NCI-H460 (cell line): ENCODE measurements at regions not wholly inside any gene's neighbourhood (a gene's known extent, or its start where the extent isn't known, plus 50 kb on each side); places are given as distances from the start of the nearest gene placed in this dataset.
"Not testable (repeated sequence)": the region's sequence is repeated elsewhere in the genome, so short reads cannot be mapped to it uniquely, and the experiment has no call there.

Source experiments
- DNase-seq: peaks from one replicate; pipeline ENCODE4 v3.0.0-alpha.2; 2016; ENCODE audit warnings: low read depth; ENCODE audit errors: extremely low read depth

- no peak for DNase-seq
Observed at GRCh38 chr1:4164965-4165364, 264.9 kb upstream of the C1orf174 start.

- DNase-seq = no peak
Observed at GRCh38 chr1:4165686-4166300, 265.7 kb upstream of the C1orf174 start.

GRCh38 chr1:4166713-4167112 is 266.6 kb upstream of the C1orf174 start:
- no peak for DNase-seq

GRCh38 chr1:4169991-4170390 is 269.9 kb upstream of the C1orf174 start:
- no peak for DNase-seq

- no peak for DNase-seq
Observed at GRCh38 chr1:4170548-4171340, 270.7 kb upstream of the C1orf174 start.

DNA sequence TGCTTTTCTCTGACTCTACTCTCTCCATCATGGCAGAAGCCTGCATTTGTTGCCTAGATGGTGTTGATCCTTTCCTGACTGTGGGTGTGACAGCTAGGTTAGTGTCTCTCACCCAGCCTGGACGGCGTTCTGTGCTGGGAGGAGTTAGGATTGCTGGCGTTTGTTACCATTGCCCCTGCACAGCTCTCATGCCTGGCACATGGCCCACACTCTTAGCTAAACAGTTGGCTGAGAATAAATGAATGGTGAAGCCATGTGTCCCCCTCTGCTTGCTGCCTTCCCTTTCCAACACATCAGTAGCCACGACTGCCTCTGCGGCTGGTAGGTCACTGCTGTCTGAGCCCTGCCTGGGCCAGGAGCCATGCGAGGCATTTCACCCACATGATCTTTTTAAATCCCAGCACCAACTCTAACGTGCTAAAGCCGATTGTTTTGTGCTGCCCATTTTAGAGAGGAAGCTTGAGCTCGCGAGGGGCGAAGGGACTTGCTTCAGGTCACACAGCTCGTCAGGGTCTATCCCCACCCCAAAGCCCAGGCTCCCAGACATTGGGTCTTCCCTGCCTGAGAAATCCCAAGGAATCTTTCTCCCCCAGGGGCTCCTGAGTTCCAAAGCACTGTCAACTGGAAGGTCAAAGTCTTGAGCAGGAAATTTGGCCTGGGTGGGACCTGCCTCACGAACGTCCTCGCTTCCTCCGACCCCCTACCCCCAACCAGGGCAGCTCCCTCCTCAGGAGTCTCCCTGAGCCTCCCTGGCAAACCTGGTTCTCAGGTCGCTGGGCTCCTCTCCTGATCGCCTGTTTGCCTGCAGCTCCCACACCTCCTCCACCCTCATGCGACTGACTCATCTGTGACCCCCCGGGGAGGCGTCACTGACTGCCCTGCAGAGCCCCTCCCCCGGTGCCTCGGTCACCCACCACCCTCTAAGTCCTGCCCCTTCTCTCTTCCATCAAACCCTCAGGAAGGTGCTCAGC is 271.7 kb upstream of the C1orf174 start:
- no peak for DNase-seq

DNA sequence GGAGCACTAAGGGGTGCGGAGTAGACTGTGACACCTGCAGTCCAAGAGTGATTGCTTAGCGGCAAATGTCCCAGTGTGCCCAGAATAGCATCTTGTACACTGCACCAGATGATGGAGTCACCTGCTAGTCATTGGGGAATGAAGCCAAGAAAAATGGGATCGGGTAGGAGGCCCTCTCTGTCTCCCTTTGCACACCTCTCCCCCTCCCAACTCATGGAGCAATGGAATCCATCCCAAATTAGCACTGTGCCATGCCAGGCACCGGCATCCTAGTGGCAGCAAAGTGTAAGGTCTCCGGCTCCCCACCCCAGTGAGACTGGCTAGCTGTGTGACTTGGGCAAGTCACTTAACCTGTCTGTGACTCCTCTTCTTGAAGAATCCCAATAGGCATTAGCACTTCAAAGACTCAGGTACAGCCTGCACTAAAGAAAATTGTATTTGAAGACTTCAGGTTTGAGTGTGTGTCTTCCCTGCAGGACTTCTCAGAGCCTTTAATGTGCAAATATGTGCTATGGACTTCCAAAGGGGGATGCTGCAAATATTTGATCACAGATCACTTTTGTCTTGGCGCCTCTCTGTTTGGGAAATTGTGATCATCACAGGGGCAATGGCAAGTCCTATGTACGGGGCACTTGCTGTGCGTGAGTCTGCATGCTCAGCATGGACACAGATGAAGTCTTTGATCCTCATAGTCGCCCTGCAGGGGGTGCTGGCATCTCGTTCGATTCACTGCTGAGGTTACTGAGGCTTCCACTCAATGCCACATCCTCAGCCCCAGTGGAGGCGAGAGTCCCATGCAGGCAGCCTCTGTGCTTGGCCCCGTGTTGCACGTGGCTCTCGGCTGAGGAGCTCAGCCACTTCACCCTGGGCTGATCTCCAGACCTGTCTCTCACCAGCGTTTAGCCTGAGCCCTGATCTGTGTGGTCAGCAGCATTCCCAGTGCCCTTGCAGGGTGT is 272.9 kb upstream of the C1orf174 start:
- no peak for DNase-seq

GRCh38 chr1:4173731-4174130 is 273.7 kb upstream of the C1orf174 start:
- DNase-seq = no peak

- no peak for DNase-seq
Observed at GRCh38 chr1:4174291-4175200, 274.5 kb upstream of the C1orf174 start.

DNA sequence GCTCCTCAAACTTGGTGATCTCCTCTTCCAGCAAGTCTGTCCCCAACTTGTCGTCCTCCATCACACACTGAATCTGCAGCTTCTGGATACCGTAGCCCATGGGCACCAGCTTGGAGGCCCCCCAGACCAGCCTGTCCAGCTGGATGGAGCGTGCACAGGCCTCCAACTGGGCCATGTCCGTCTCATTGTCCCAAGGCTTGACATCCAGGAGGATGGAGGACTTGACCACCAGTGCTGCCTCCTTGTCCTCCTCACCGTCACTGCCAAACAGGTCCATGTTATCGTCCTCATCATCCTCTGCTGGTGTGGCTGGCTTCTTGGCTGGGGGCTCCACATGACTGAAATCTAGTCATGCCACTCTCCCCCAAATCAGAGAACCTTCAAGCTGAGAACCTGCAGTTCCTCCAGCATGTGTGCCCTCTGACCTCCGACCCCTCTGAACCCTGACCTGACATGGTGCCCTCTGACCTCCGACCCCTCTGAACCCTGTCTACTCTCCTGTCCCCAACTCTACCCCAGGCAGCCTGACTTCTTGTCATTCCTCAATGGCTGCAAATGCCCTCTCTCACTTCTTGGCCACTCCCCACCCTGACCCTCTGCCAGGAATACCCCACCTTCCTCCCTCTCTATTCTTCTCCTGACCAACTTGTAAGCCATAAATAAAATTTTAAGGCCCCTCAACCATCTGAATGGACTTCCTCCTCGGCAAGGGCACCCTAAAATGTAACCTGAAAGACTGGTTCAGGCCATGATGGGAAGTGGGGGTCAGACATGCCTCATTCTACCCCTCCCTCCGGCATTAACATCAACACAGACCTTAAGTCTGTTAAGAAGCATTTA is 275.7 kb upstream of the C1orf174 start:
- no peak for DNase-seq

- no peak for DNase-seq
Observed at GRCh38 chr1:4176841-4177240, 276.8 kb upstream of the C1orf174 start.

GRCh38 chr1:4177425-4178150 is 277.5 kb upstream of the C1orf174 start:
- DNase-seq = no peak

- no peak for DNase-seq
Observed at GRCh38 chr1:4178501-4179113, 278.5 kb upstream of the C1orf174 start.

- DNase-seq = no peak
Observed at GRCh38 chr1:4179914-4180735, 280.1 kb upstream of the C1orf174 start.

DNA sequence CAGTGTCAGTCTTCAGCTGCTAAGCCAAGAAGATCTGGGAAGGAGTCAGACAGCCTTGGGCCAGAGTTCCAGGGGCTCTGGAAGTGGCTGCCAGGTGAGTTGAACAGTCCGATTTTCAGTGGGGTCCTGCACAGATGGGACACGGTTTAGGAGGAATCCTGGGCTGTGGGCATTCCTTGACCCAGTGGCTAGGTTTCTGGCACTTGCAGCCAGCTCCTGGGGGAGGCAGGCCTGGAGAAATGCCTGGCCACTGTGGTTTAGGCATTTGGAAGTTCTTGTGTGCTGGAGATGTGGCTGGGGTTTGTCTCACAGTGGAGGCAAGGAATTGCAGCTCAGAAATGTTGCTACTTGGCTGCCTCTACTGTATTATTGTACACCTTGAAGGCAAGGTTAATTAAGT is 286.4 kb upstream of the C1orf174 start:
- DNase-seq = not testable (repeated sequence)

DNA sequence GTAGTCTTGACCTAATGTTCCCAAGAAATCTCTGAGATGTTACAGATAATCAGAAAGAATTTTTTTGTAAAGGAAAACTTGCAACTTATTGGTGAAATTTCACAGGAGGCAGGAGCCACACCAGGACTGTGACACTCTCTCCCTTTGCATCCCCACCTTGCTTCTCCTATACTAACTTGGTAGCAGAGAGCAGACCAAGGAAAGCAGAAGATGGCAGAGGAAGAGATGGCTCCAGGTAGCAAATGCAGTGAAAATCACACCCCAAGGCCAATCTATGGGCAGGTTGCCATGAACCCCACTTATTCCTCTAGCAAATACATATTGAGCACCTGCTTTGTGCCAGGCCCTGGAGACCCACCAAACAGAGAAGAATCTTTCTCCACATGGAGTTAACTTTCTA is 303.4 kb upstream of the C1orf174 start:
- no peak for DNase-seq
